ENCODE measurements at regions not wholly inside any gene's neighbourhood (a gene's known extent, or its start where the extent isn't known, plus 50 kb on each side); places are given as distances from the start of the nearest gene placed in this dataset.
"Not testable (repeated sequence)": the region's sequence is repeated elsewhere in the genome, so short reads cannot be mapped to it uniquely, and the experiment has no call there.

GRCh38 chr15:31681529-31682259 is 348.6 kb upstream of the CHRNA7 start:
- DNase-seq (ENCODE audit: low read depth) = not testable (repeated sequence)

- DNase-seq (ENCODE audit: low read depth) = not testable (repeated sequence)
Measured at GRCh38 chr15:31687088-31687487, 343.2 kb upstream of the CHRNA7 start.

- not testable (repeated sequence) for DNase-seq (ENCODE audit: low read depth)
Measured at GRCh38 chr15:31696509-31696908, 333.8 kb upstream of the CHRNA7 start.

DNA sequence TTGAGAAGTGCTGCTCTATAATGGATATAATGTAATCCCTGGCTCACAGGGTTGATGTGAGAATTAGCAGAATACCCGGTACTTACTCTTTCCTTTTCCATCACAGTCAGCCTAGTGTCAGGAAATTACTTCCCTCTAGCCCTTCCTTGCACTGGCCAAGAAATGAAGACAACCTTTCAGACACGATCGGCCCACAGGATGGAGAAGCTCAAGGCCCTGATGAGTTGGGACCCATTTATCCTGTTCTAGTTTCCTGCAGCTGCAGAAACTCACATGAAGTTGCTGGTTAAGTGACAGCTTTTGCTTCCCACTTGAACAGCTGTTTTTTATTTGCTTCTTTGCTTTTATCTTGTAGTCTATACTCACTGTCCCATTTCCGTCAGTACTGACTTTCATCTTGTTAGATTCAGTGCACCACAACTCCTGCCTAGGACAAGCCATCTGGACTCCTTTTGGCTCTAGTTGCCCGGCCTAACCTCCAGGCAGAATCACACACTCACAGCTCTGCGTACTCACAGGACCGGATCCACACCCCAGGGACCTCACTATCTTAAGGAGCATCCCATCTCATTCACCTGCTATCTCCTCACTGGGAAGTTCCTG is 325.1 kb upstream of the CHRNA7 start:
- DNase-seq (ENCODE audit: low read depth) = not testable (repeated sequence)

DNA sequence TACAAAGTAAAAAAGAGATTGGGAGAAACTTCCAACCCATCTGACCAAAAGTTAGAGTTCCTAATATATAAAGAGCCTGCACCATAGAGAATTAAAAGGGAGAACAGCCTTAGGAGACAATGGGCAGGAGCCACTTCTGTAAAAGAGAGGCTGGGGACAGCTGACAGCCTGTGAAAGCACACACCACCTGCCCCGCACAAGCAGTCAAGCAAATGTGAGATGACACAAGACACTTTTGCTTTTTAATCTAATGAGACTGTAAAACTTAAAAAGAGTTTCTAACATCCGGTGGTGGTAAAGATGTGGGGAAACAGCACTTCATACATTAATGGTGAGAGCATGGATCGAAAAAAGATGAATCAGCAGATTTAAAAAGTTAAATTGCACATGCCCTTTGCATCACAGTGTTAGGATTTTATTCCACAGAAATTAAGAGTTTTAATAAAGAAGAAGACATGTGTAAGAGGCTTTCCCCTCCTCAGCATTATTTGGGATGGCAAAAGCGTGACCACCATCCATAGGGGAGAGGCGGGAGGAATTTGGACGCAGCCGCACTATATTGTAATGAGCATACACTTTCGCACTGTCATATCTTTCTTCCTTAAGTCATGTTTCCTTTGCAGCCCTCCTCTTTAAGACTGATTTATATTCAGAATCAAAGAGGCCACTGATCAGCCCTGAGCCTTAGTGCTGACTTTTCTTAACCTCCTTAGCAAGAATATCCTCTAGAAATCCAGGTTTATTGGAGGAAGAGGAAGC is 322.2 kb upstream of the CHRNA7 start:
- not testable (repeated sequence) for DNase-seq (ENCODE audit: low read depth)

GRCh38 chr15:31708703-31709327 is 321.5 kb upstream of the CHRNA7 start:
- DNase-seq (ENCODE audit: low read depth) = not testable (repeated sequence)

- not testable (repeated sequence) for DNase-seq (ENCODE audit: low read depth)
Measured at GRCh38 chr15:31709479-31709878, 320.8 kb upstream of the CHRNA7 start.

- DNase-seq (ENCODE audit: low read depth) = not testable (repeated sequence)
Measured at GRCh38 chr15:31710806-31711205, 319.5 kb upstream of the CHRNA7 start.

DNA sequence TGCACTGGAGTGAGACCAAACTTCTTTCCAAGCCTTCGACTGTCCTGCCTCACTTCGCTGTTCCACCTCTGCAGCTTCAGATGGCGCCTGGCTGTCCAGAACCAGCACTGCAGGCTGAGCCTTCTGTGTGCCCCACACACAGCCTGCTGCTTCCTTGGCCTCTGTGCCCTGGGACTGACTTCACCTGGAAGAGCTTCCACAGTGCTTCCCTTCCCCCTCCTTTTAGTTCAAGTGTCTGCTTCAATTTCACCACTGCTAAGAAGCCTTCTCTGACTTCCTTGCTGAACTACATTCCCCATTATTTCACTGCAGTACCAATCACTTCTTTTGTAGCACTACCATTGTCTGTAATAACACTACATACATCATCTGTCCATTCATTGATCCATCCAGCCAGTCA is 315.1 kb upstream of the CHRNA7 start:
- DNase-seq (ENCODE audit: low read depth) = not testable (repeated sequence)

DNA sequence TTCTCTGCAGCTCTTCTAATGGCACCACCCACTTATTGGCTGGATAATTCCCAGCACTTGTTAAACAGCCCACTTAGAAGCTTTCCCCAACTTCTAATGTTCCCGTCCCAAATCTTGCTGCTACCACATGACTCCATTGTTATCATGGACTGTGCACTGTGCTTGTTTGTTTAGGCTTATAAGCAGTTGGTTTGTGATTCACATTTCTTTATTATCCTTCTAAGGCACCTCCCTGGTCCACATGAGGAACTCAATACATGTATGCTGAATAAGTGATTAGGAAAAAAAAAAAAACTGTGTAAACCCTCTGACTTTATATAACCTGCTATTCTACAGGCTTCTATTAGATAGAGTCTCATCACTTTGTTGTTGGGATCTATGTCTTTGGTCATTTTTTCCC is 311.7 kb upstream of the CHRNA7 start:
- not testable (repeated sequence) for DNase-seq (ENCODE audit: low read depth)

- not testable (repeated sequence) for DNase-seq (ENCODE audit: low read depth)
Measured at GRCh38 chr15:31719396-31720022, 310.8 kb upstream of the CHRNA7 start.

DNA sequence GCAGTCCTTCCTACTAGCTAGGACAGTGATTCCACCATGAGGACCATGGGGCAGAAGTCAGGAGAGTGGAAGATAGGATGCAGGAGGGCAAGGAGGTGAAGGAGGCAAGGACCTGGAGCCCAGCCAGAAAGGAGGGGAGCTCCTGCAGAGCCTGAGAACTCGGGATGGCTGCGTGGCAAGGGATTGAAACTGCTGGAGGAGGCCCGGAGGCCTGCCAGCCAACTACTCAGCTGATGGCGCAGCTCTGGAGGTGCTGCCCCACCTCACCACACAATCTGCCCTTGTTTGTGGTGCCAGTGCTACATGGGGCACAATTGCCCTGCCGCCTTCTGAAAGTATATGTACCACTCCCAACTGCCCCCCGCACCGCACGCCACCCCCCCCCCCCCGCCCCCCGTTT is 307.3 kb upstream of the CHRNA7 start:
- not testable (repeated sequence) for DNase-seq (ENCODE audit: low read depth)

- not testable (repeated sequence) for DNase-seq (ENCODE audit: low read depth)
Measured at GRCh38 chr15:31724903-31725302, 305.4 kb upstream of the CHRNA7 start.

- DNase-seq (ENCODE audit: low read depth) = not testable (repeated sequence)
Measured at GRCh38 chr15:31725619-31726018, 304.7 kb upstream of the CHRNA7 start.

- DNase-seq (ENCODE audit: low read depth) = no peak
Measured at GRCh38 chr15:31727612-31728011, 302.7 kb upstream of the CHRNA7 start.

GRCh38 chr15:31732726-31733125 is 297.6 kb upstream of the CHRNA7 start:
- DNase-seq (ENCODE audit: low read depth) = no peak

- DNase-seq (ENCODE audit: low read depth) = no peak
Measured at GRCh38 chr15:31733424-31733823, 296.9 kb upstream of the CHRNA7 start.

GRCh38 chr15:31740203-31740602 is 290.1 kb upstream of the CHRNA7 start:
- no peak for DNase-seq (ENCODE audit: low read depth)

- DNase-seq (ENCODE audit: low read depth) = no peak
Measured at GRCh38 chr15:31745841-31746240, 284.5 kb upstream of the CHRNA7 start.

GRCh38 chr15:31752065-31752762 is 278.1 kb upstream of the CHRNA7 start:
- DNase-seq (ENCODE audit: low read depth) = no peak

DNA sequence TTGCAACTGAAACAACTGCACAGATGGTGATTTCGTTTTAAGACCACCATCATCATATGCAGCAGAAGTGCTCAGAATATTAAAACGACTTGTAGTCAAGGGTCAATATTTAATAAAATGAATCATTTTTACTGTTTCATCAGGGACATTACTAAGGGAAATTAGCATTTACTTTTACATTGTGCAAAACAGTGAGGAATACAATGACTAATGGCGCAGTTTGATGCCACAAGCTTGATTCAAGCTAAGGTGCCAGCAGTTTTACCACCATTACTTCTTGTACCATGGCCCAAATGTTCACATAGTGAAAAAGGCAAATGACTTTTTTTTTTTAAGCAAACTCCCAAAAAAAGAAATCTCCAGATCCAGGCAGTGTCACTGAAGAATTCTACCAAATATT is 277.4 kb upstream of the CHRNA7 start:
- DNase-seq (ENCODE audit: low read depth) = no peak

Measured in activated T-helper 1 cell treated with Interleukin-2 at 50 U/mL for 16 hours (primary cell).